ENCODE measurements at regions not wholly inside any gene's neighbourhood (a gene's known extent, or its start where the extent isn't known, plus 50 kb on each side); places are given as distances from the start of the nearest gene placed in this dataset.

- no peak for TF ChIP-seq CTCF (optimal IDR thresholded peaks at IDR 0.05 in 1 of 3, IDR thresholded peaks at IDR 0.05 in 1 of 3, conservative IDR thresholded peaks at IDR 0.05 in 1 of 3; ENCODE audit: extremely low read depth in 1 of 3, insufficient read depth in 2 of 3, low read length in 3 of 3)
- TF ChIP-seq EZH2 (IDR thresholded peaks at IDR 0.05; ENCODE audit: low read length): no peak
Measured at GRCh38 chr4:160611181-160611580, 1508.3 kb downstream of the RAPGEF2 start.

All from keratinocyte (primary cell).